AG04450 (cell line): ENCODE measurements at regions not wholly inside any gene's neighbourhood (a gene's known extent, or its start where the extent isn't known, plus 50 kb on each side); places are given as distances from the start of the nearest gene placed in this dataset.

Source experiments
- CTCF ChIA-PET: fragments of 300-600, 350-600 bp; formaldehyde crosslinking; extraction: SDS; loops from one replicate; lab custom pipeline; 2022; ENCODE audit warnings: antibody characterized with exemption, inconsistent platforms; lab: Charles Lee
- POLR2A ChIA-PET: fragments of 350-600 bp; formaldehyde crosslinking; extraction: SDS; loops from one replicate; lab custom pipeline; 2021; ENCODE audit warnings: antibody characterized with exemption, inconsistent platforms; lab: Yijun Ruan, JAX
- DNase-seq: peaks from one replicate; pipeline ENCODE4 v3.0.0-alpha.2; 2011; ENCODE audit warnings: low read depth, low spot score
- H3K27ac ChIP-seq: one replicate; pipeline ENCODE4 v1.5.1; 2012; ENCODE audit warnings: low read depth, low read length, control low read depth
- H3K27me3 ChIP-seq: one replicate; pipeline ENCODE4 v1.6.0; 2012; ENCODE audit warnings: low read length; ENCODE audit not compliant: control insufficient read depth, insufficient read depth
- H3K4me3 ChIP-seq: 2 replicates; pipeline ENCODE4 v1.5.1; 2011; ENCODE audit warnings: mild to moderate bottlenecking, low read depth, low read length, control low read depth
- H3K9me3 ChIP-seq: 2 replicates; pipeline ENCODE4 v1.5.1; 2012; ENCODE audit warnings: low read length; ENCODE audit not compliant: control insufficient read depth, insufficient read depth
- TF ChIP-seq, protein P1 (sequence below): IDR thresholded peaks from 2 replicates; pipeline ENCODE4 v1.5.1; 2011; ENCODE audit warnings: low read depth, low read length, control low read depth, inconsistent platforms

DNA sequence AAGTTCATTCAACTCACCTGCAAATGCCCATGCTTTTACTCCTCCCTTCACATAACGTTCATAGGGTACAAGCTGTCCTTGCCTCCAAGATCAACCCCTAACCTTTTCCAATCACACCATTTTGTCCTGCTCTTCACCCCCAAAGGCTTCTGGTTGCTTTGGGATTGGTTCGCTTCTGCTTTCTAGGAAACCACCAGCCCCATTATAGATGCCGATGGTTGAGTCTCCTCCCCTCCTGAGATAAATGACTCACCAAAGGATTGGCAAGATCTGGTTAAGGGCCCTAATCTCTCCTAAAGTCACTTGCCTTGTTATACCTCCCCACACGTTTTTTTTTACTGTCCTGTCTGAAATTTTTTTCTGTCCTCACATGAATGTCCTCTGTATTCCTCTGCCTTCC, 311.4 kb downstream of the HACE1 start:
- Histone ChIP-seq H3K27ac (no peak overlapping the region), H3K4me3 (no peak overlapping the region), H3K27me3 (no peaks in the 10 kb centered on the region), H3K9me3 (no peaks in the 10 kb centered on the region)
- ChIA-PET CTCF (no interaction called here), POLR2A (no interaction called here)
- DNase-seq, result no peak
- TF ChIP-seq, protein P1, sequence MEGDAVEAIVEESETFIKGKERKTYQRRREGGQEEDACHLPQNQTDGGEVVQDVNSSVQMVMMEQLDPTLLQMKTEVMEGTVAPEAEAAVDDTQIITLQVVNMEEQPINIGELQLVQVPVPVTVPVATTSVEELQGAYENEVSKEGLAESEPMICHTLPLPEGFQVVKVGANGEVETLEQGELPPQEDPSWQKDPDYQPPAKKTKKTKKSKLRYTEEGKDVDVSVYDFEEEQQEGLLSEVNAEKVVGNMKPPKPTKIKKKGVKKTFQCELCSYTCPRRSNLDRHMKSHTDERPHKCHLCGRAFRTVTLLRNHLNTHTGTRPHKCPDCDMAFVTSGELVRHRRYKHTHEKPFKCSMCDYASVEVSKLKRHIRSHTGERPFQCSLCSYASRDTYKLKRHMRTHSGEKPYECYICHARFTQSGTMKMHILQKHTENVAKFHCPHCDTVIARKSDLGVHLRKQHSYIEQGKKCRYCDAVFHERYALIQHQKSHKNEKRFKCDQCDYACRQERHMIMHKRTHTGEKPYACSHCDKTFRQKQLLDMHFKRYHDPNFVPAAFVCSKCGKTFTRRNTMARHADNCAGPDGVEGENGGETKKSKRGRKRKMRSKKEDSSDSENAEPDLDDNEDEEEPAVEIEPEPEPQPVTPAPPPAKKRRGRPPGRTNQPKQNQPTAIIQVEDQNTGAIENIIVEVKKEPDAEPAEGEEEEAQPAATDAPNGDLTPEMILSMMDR, result no peak

DNA sequence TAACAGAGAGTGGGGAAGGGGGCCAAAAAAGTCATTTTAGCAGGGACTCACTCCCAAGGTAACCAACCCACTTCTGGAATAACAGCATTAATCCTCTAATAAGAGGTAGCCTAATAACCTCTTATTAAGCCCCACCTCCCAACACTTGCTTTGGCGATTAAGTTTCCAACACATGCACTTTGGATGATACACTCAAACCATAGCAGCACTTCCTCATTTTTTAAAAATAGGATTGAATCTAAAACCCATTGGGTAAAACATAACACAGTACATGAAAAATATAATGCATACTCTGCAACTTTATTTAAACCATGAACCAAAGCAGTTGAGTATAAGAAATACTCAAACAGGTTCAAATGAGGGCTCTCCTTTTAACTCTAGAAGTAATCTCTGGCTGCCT, 318.3 kb downstream of the HACE1 start:
- ChIA-PET CTCF (no interaction called here), POLR2A (no interaction called here)
- no peak for DNase-seq
- TF ChIP-seq, protein P1, result no peak
- Histone ChIP-seq H3K27me3 (no peaks in the 10 kb centered on the region), H3K9me3 (no peaks in the 10 kb centered on the region), H3K4me3 (no peak overlapping the region), H3K27ac (no peak overlapping the region)

GRCh38 chr6:104540743-104541142, 319.0 kb downstream of the HACE1 start:
- no peaks in the 10 kb centered on the region for H3K27me3 ChIP-seq
- TF ChIP-seq, protein P1, result no peak
- no peak overlapping the region for H3K4me3 ChIP-seq
- H3K9me3 ChIP-seq, result no peaks in the 10 kb centered on the region
- DNase-seq, result no peak
- POLR2A ChIA-PET, result no interaction called here
- no peak overlapping the region for H3K27ac ChIP-seq
- CTCF ChIA-PET, result interaction anchor here (0.7 kb wide), 1 partner anchor 15 kb away, joined by 4 read pairs; no protein-coding TSS in a partner anchor

GRCh38 chr6:104539173-104539572, 320.5 kb downstream of the HACE1 start:
- TF ChIP-seq, protein P1, result no peak
- ChIA-PET CTCF (interaction anchor here (5.0 kb wide), 1 partner anchor 12 kb away, joined by 40 read pairs; no protein-coding TSS in a partner anchor), POLR2A (no interaction called here)
- no peaks in the 10 kb centered on the region for H3K9me3 ChIP-seq
- no peak overlapping the region for H3K27ac ChIP-seq
- H3K4me3 ChIP-seq, result no peak overlapping the region
- no peaks in the 10 kb centered on the region for H3K27me3 ChIP-seq
- DNase-seq, result no peak

DNA sequence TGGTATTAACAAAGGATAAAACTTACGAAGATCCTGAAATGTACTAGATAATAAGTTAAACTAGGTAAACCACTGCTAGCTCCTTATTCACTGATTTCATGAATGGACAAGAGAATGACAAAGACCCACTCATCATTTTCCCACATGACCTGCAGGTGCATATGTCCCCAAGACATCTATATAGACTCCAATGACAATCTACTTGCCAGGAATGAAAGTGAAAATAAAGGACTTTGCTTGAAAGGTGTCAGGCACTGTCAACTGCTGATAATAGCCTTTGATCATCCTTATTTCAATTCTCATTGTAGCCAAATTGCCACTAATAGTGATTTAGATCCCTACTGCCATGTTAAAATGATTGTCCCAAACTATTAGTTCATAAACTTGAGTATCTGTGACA, 321.8 kb downstream of the HACE1 start:
- TF ChIP-seq, protein P1, result no peak
- no peaks in the 10 kb centered on the region for H3K27me3 ChIP-seq
- ChIA-PET POLR2A (no interaction called here), CTCF (interaction anchor here (5.0 kb wide), 1 partner anchor 11 kb away, joined by 40 read pairs; no protein-coding TSS in a partner anchor)
- no peak overlapping the region for H3K27ac ChIP-seq
- H3K9me3 ChIP-seq, result no peaks in the 10 kb centered on the region
- H3K4me3 ChIP-seq, result no peak overlapping the region
- DNase-seq, result no peak
